ENCODE measurements at regions not wholly inside any gene's neighbourhood (a gene's known extent, or its start where the extent isn't known, plus 50 kb on each side); places are given as distances from the start of the nearest gene placed in this dataset.

DNA sequence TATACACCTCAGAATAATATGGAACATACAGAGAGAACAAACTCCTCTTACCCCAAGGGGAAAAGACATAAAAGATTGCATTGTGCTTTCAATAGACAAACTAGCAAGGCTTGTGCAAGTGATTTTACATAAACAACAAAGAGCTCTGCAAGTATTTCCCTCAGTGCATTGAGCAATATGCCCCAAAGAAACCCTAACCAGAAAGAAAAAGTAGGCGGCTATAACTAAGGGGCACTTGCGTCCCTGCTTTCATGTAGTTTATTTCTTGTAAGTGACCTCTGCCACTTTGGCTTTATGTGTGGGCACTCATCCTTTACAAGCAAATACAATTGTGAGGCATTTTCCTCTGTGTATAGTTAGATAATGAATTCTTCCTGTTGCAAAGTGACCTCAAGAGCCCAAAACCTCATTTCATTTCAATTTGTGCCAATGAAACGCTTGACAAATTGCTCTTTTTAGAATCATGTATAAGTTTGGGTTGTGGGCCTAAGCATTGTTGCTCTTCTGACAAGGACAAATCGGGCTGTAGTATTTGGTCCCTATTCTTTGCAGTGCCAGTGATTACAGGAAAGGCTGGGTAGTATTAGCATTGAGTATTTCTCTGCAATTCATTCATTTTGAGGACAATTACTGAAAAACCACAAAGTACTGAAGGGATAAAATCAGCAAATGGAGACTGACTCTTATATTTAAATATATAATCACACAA is 282.2 kb downstream of the DTWD2 start:
- TF ChIP-seq, protein P1, sequence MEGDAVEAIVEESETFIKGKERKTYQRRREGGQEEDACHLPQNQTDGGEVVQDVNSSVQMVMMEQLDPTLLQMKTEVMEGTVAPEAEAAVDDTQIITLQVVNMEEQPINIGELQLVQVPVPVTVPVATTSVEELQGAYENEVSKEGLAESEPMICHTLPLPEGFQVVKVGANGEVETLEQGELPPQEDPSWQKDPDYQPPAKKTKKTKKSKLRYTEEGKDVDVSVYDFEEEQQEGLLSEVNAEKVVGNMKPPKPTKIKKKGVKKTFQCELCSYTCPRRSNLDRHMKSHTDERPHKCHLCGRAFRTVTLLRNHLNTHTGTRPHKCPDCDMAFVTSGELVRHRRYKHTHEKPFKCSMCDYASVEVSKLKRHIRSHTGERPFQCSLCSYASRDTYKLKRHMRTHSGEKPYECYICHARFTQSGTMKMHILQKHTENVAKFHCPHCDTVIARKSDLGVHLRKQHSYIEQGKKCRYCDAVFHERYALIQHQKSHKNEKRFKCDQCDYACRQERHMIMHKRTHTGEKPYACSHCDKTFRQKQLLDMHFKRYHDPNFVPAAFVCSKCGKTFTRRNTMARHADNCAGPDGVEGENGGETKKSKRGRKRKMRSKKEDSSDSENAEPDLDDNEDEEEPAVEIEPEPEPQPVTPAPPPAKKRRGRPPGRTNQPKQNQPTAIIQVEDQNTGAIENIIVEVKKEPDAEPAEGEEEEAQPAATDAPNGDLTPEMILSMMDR (IDR thresholded peaks at IDR 0.05): no peak
- no peak for TF ChIP-seq POLR2AphosphoS5 (IDR thresholded peaks at IDR 0.05)
- TF ChIP-seq POLR2A (IDR thresholded peaks at IDR 0.05): no peak
- no peak for TF ChIP-seq EP300 (IDR thresholded peaks at IDR 0.05)
